T-cell (primary cell): ENCODE measurements at regions not wholly inside any gene's neighbourhood (a gene's known extent, or its start where the extent isn't known, plus 50 kb on each side); places are given as distances from the start of the nearest gene placed in this dataset.

Experiments used
- ATAC-seq, 4 experiments: fragments of 200-7000 bp in 3 of 4; fragments of 150-1000 bp in 1 of 4; cut with Tn5 transposase; replicated peaks in 1 of 4; 1 replicate in 3 of 4; 2 replicates in 1 of 4; pipeline ENCODE4 v1.10.0; 2021; ENCODE audit warnings: moderate library complexity in 3 of 4, mild to moderate bottlenecking in 2 of 4, moderate number of reproducible peaks in 1 of 4
- CTCF ChIA-PET, 2 donors: fragments of 300-600 bp; sonication (Branson Sonifier 250); formaldehyde crosslinking; loops; one replicate each; lab custom pipeline; 2022; ENCODE audit warnings: antibody characterized with exemption in 2 of 2; lab: Charles Lee
- POLR2A ChIA-PET, 2 donors: fragments of 300-600 bp; sonication (Branson Sonifier 250); formaldehyde crosslinking; loops; one replicate each; lab custom pipeline; 2022; ENCODE audit warnings: antibody characterized with exemption in 2 of 2; lab: Charles Lee
- DNase-seq, 35 experiments: peaks; one replicate each; pipeline versions ENCODE4 v3.0.0 to v3.0.0-alpha.2; 2013 to 2023
- H3K27ac ChIP-seq: one replicate; pipeline ENCODE4 v1.5.1; 2013; ENCODE audit warnings: low read length
- H3K27me3 ChIP-seq, 2 experiments: replicated peaks in 1 of 2; 1 replicate in 1 of 2; 2 replicates in 1 of 2; pipeline versions ENCODE4 v1.6.1 to v1.7.0; 2013; ENCODE audit warnings: low read length in 1 of 2, mixed read lengths in 1 of 2; ENCODE audit not compliant: control insufficient read depth in 2 of 2, insufficient read depth in 2 of 2; ENCODE audit errors: extremely low read depth in 1 of 2
- H3K36me3 ChIP-seq, 2 donors: 1 replicate in 1 of 2; 2 replicates in 1 of 2; pipeline versions ENCODE4 v1.6.1 to v1.7.0; 2013; ENCODE audit warnings: low read length in 1 of 2; ENCODE audit not compliant: control insufficient read depth in 2 of 2, insufficient read depth in 1 of 2; ENCODE audit errors: extremely low read depth in 1 of 2
- H3K4me1 ChIP-seq, 2 experiments: 1 replicate in 1 of 2; 2 replicates in 1 of 2; pipeline versions ENCODE4 v1.6.1 to v1.7.0; 2013; ENCODE audit warnings: low read length in 2 of 2, mixed read lengths in 1 of 2; ENCODE audit not compliant: insufficient read depth in 2 of 2, control insufficient read depth in 1 of 2; ENCODE audit errors: extremely low read depth in 1 of 2
- H3K4me3 ChIP-seq, 2 donors: 1 replicate in 1 of 2; 2 replicates in 1 of 2; pipeline versions ENCODE4 v1.5.1 to v1.7.0; 2013; ENCODE audit warnings: mild to moderate bottlenecking in 2 of 2, low read length in 1 of 2, moderate library complexity in 1 of 2; ENCODE audit not compliant: control insufficient read depth in 1 of 2; ENCODE audit errors: extremely low read depth in 1 of 2
- H3K9me3 ChIP-seq: 2 replicates; pipeline ENCODE4 v1.7.0; 2013
- H3K27ac Mint-ChIP-seq, 2 donors: one replicate each; pipeline ENCODE4 v1.8.0; 2020 to 2021; ENCODE audit warnings: mild to moderate bottlenecking in 2 of 2, mixed read lengths in 2 of 2
- H3K27me3 Mint-ChIP-seq, 2 donors: one replicate each; pipeline ENCODE4 v1.8.0; 2021 to 2022; ENCODE audit warnings: mixed read lengths in 2 of 2
- H3K36me3 Mint-ChIP-seq: one replicate; pipeline ENCODE4 v1.8.0; 2021; ENCODE audit warnings: mixed read lengths
- H3K4me1 Mint-ChIP-seq, 3 donors: one replicate each; pipeline ENCODE4 v1.8.0; 2020 to 2022; ENCODE audit warnings: mixed read lengths in 3 of 3, mild to moderate bottlenecking in 1 of 3
- H3K4me3 Mint-ChIP-seq, 3 donors: one replicate each; pipeline ENCODE4 v1.8.0; 2020 to 2022; ENCODE audit warnings: mild to moderate bottlenecking in 3 of 3, mixed read lengths in 3 of 3, moderate library complexity in 3 of 3
- H3K9me3 Mint-ChIP-seq, 3 donors: one replicate each; pipeline ENCODE4 v1.8.0; 2020 to 2022; ENCODE audit warnings: mixed read lengths in 3 of 3
- WGBS: methylation state at CpG from one replicate; pipeline ENCODE4 v1.1.5; 2013; ENCODE audit warnings: missing lambda C conversion rate; ENCODE audit not compliant: insufficient coverage; 5-methylcytosine and 5-hydroxymethylcytosine counted together

GRCh38 chr3:11949351-11949750 lies 54.8 kb upstream of the SYN2 start:
- ATAC-seq (no peak), DNase-seq (no peak)
- no peak overlapping the region for H3K4me3 Mint-ChIP-seq
- Histone ChIP-seq H3K4me3 (no peak overlapping the region), H3K27ac (no peak overlapping the region), H3K27me3 (peaks cover 0 to 7% of the 10 kb centered on the region in 2 experiments), H3K9me3 (no peaks in the 10 kb centered on the region), H3K36me3 (no peaks in the 10 kb centered on the region), H3K4me1 (no peaks in the 10 kb centered on the region)
- H3K9me3 Mint-ChIP-seq = peaks cover 0 to 4% (median 0%) of the 10 kb centered on the region in 3 donors
- no peaks in the 10 kb centered on the region for H3K4me1 Mint-ChIP-seq
- H3K27ac Mint-ChIP-seq = no peak overlapping the region
- ChIA-PET POLR2A (no interaction called here), CTCF (interaction anchor here in 1 of 2 donors (0.6 kb wide), 1 partner anchor 700 kb away, joined by 3 read pairs; no protein-coding TSS in a partner anchor)
- 100% methylated on average over 2 of the region's 3 CpGs for WGBS
- H3K36me3 Mint-ChIP-seq = no peaks in the 10 kb centered on the region
- H3K27me3 Mint-ChIP-seq = peaks cover 19% of the 10 kb centered on the region in 2 donors

DNA sequence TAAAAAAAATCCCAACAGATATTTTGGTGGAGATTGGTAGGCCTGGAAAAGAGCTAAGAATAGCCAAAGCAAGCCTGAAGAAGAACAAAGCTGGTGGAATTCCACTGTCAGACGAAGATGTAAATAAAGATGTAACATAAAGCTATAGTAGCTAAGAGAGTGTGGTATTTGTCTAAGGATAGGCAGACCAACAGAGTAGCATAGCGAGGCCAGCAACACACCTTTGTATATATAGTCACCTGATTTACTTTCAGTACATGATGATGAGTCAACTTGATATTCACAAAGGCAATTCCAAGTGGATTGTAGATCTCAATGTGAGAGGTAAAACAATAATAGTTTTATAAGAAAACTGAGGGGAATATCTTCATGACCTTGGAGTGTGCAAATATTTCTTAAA lies 53.6 kb upstream of the SYN2 start:
- H3K4me1 ChIP-seq = no peaks in the 10 kb centered on the region
- ATAC-seq (no peak), DNase-seq (no peak)
- H3K27ac Mint-ChIP-seq = no peak overlapping the region
- no peaks in the 10 kb centered on the region for H3K9me3 Mint-ChIP-seq
- no peaks in the 10 kb centered on the region for H3K36me3 Mint-ChIP-seq
- 60% methylated on average over 1 of the region's 2 CpGs for WGBS
- H3K27me3 Mint-ChIP-seq = peaks cover 16 to 19% of the 10 kb centered on the region in 2 donors
- H3K4me3 Mint-ChIP-seq = no peak overlapping the region
- no peaks in the 10 kb centered on the region for H3K36me3 ChIP-seq
- H3K27me3 ChIP-seq = peaks cover 0 to 9% of the 10 kb centered on the region in 2 experiments
- H3K27ac ChIP-seq = no peak overlapping the region
- H3K9me3 ChIP-seq = no peaks in the 10 kb centered on the region
- ChIA-PET CTCF (interaction anchor here in 1 of 2 donors (0.5 kb wide), 1 partner anchor 9 kb away, joined by 3 read pairs; no protein-coding TSS in a partner anchor), POLR2A (no interaction called here)
- H3K4me1 Mint-ChIP-seq = no peaks in the 10 kb centered on the region
- H3K4me3 ChIP-seq = no peak overlapping the region

DNA sequence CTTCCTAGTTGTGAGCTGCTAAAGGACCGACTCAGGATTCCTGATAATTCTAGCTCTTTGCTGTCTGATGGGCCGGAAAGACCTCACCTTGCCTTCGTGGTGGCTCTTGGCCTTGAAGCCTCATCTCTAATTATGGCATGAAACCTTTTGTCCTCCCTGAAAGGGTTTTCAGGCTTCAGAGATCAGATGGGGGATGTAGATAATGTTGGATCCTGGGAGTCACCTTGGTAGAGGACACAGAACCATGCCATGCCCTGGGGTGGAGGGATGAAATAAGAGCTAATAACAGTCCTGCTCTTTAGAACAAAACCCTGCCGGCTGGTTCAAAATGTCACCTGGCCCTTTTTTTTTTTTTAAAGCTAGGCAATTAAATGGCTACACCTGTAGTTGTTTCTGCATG lies 50.8 kb upstream of the SYN2 start:
- Mint-ChIP-seq H3K27me3 (peaks cover 17 to 18% of the 10 kb centered on the region in 2 donors), H3K27ac (no peak overlapping the region), H3K4me1 (no peaks in the 10 kb centered on the region), H3K9me3 (no peaks in the 10 kb centered on the region), H3K4me3 (no peak overlapping the region), H3K36me3 (no peaks in the 10 kb centered on the region)
- Histone ChIP-seq H3K4me1 (no peaks in the 10 kb centered on the region), H3K4me3 (no peak overlapping the region), H3K27ac (no peak overlapping the region), H3K27me3 (peaks cover 0 to 7% of the 10 kb centered on the region in 2 experiments), H3K9me3 (no peaks in the 10 kb centered on the region), H3K36me3 (no peaks in the 10 kb centered on the region)
- CTCF ChIA-PET = no interaction called here
- DNase-seq (no peak), ATAC-seq (no peak)
- POLR2A ChIA-PET = interaction anchor here in 1 of 2 donors (0.6 kb wide), 1 partner anchor 24 kb away, joined by 4 read pairs; no protein-coding TSS in a partner anchor
- 80% methylated on average over 1 of the region's 4 CpGs for WGBS

GRCh38 chr3:11953778-11954177 lies 50.4 kb upstream of the SYN2 start:
- Histone ChIP-seq H3K4me1 (no peaks in the 10 kb centered on the region), H3K36me3 (no peaks in the 10 kb centered on the region), H3K27ac (no peak overlapping the region), H3K27me3 (peaks cover 0 to 5% of the 10 kb centered on the region in 2 experiments), H3K4me3 (no peak overlapping the region), H3K9me3 (no peaks in the 10 kb centered on the region)
- H3K27ac Mint-ChIP-seq = no peak overlapping the region
- POLR2A ChIA-PET = interaction anchor here in 1 of 2 donors (0.6 kb wide), 1 partner anchor 25 kb away, joined by 4 read pairs; no protein-coding TSS in a partner anchor
- no peaks in the 10 kb centered on the region for H3K36me3 Mint-ChIP-seq
- H3K9me3 Mint-ChIP-seq = no peaks in the 10 kb centered on the region
- ATAC-seq (no peak), DNase-seq (no peak)
- peaks cover 16 to 17% of the 10 kb centered on the region in 2 donors for H3K27me3 Mint-ChIP-seq
- no peaks in the 10 kb centered on the region for H3K4me1 Mint-ChIP-seq
- H3K4me3 Mint-ChIP-seq = no peak overlapping the region
- 50% methylated on average over 1 of the region's 6 CpGs for WGBS
- CTCF ChIA-PET = no interaction called here

- ChIA-PET POLR2A (interaction anchor here in 1 of 2 donors (0.6 kb wide), 1 partner anchor 16 kb away, joined by 6 read pairs; no protein-coding TSS in a partner anchor), CTCF (no interaction called here)
- Mint-ChIP-seq H3K27ac (no peak overlapping the region), H3K9me3 (peaks cover 0 to 2% (median 1%) of the 10 kb centered on the region in 3 donors), H3K27me3 (peaks cover 9 to 12% of the 10 kb centered on the region in 2 donors), H3K4me1 (no peaks in the 10 kb centered on the region), H3K36me3 (no peaks in the 10 kb centered on the region), H3K4me3 (no peak overlapping the region)
- no peak overlapping the region for H3K27ac ChIP-seq
- ATAC-seq (no peak), DNase-seq (no peak)
- H3K36me3 ChIP-seq = no peaks in the 10 kb centered on the region
- WGBS = 58% methylated on average over 7 of the region's 8 CpGs
- H3K4me1 ChIP-seq = no peaks in the 10 kb centered on the region
- H3K4me3 ChIP-seq = no peak overlapping the region
- peaks cover 0 to 3% of the 10 kb centered on the region in 2 experiments for H3K27me3 ChIP-seq
- no peaks in the 10 kb centered on the region for H3K9me3 ChIP-seq
Observed at GRCh38 chr3:11954312-11954934, 49.8 kb upstream of the SYN2 start.
